VCaP (cell line): ENCODE measurements at regions not wholly inside any gene's neighbourhood (a gene's known extent, or its start where the extent isn't known, plus 50 kb on each side); places are given as distances from the start of the nearest gene placed in this dataset.

ENCODE experiments used
- H3K27ac ChIP-seq: fragments of 450-650 bp; 2 replicates; pipeline ENCODE4 v1.5.1; 2017
- TF ChIP-seq, protein P1 (sequence below): fragments of 450-650 bp; conservative IDR thresholded peaks from 2 replicates; pipeline ENCODE4 v1.5.1; 2017; ENCODE audit warnings: mild to moderate bottlenecking, moderate library complexity

- no peak overlapping the region for H3K27ac ChIP-seq
- TF ChIP-seq, protein P1, sequence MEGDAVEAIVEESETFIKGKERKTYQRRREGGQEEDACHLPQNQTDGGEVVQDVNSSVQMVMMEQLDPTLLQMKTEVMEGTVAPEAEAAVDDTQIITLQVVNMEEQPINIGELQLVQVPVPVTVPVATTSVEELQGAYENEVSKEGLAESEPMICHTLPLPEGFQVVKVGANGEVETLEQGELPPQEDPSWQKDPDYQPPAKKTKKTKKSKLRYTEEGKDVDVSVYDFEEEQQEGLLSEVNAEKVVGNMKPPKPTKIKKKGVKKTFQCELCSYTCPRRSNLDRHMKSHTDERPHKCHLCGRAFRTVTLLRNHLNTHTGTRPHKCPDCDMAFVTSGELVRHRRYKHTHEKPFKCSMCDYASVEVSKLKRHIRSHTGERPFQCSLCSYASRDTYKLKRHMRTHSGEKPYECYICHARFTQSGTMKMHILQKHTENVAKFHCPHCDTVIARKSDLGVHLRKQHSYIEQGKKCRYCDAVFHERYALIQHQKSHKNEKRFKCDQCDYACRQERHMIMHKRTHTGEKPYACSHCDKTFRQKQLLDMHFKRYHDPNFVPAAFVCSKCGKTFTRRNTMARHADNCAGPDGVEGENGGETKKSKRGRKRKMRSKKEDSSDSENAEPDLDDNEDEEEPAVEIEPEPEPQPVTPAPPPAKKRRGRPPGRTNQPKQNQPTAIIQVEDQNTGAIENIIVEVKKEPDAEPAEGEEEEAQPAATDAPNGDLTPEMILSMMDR = no peak
Observed at GRCh38 chr7:45443263-45443662, 130.9 kb upstream of the ADCY1 start.

- H3K27ac ChIP-seq = no peak overlapping the region
- TF ChIP-seq, protein P1 = no peak
Observed at GRCh38 chr7:45446195-45446944, 127.8 kb upstream of the ADCY1 start.

GRCh38 chr7:45447296-45447695 lies 126.9 kb upstream of the ADCY1 start:
- TF ChIP-seq, protein P1 = no peak
- no peak overlapping the region for H3K27ac ChIP-seq

- no peak overlapping the region for H3K27ac ChIP-seq
- TF ChIP-seq, protein P1 = no peak
Observed at GRCh38 chr7:45450571-45451204, 123.5 kb upstream of the ADCY1 start.

GRCh38 chr7:45451342-45452035 lies 122.7 kb upstream of the ADCY1 start:
- TF ChIP-seq, protein P1 = no peak
- no peak overlapping the region for H3K27ac ChIP-seq

DNA sequence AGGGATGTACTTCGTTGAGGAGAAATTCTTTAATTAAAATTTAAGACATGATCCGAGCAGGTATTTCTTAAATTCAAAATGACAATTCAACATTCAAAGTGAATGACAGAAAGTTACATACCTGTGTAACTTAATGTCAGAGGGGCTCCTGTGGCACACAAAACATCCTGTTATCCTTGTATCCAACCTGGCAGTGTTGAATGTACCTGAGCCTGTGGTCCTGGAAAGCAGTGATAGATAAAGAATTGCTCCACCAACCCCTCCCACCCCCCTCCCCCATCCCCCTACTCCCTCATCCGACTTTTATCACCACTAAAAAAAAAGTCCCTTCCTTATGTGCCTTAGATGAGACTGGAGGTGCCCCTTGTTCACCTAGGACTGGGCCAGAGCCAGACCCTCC lies 119.4 kb upstream of the ADCY1 start:
- TF ChIP-seq, protein P1 = no peak
- no peak overlapping the region for H3K27ac ChIP-seq

DNA sequence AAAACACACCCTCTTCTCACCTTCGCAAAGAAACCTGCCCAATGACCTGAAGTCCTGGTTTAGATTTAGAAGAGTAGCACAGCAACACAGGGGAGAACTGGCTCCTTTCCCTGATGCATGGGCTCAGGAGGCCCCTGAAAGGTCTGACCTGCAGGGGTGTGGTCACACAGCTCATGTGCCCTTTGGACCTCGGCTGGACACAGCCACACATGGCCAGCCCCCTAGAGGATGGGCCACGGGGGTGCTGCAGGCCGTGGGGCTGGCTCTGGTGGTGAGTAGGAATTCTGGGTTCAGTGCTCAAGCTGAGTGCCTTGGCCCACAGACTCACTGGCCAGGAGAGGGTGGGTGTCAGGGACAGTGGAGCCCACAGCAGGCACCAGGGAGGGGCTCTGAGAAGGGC lies 118.5 kb upstream of the ADCY1 start:
- TF ChIP-seq, protein P1 = no peak
- H3K27ac ChIP-seq = no peak overlapping the region
